HCT116 (cell line): ENCODE measurements at regions not wholly inside any gene's neighbourhood (a gene's known extent, or its start where the extent isn't known, plus 50 kb on each side); places are given as distances from the start of the nearest gene placed in this dataset.

Experiments
- ATAC-seq: fragments of 200-7000 bp; cut with Tn5 transposase; 2 replicates; pipeline ENCODE4 v1.9.1; 2020; ENCODE audit warnings: mild to moderate bottlenecking, moderate library complexity
- BruUV-seq: library from RNA; stranded (reverse); fragments of 400-500 nt; replicated peaks from 2 replicates; lab custom pipeline; 2021; lab: Mats Ljungman, UMichigan
- CTCF ChIA-PET: fragments of 300-600 bp; sonication (Branson Sonifier 250); formaldehyde crosslinking; loops from one replicate; lab custom pipeline; 2021; ENCODE audit warnings: antibody characterized with exemption; lab: Charles Lee
- POLR2A ChIA-PET: fragments of 300-600, 350-600 bp; sonication (Branson Sonifier 250); formaldehyde crosslinking; loops from one replicate; lab custom pipeline; 2021; ENCODE audit warnings: antibody characterized with exemption; lab: Charles Lee
- RAD21 ChIA-PET, 2 experiments: fragments of 300-600 bp; sonication (Branson Sonifier 250); formaldehyde crosslinking; loops; one replicate each; lab custom pipeline; 2023; ENCODE audit warnings: low total read pairs in 2 of 2; ENCODE audit not compliant: uncharacterized antibody in 2 of 2, unreplicated experiment in 2 of 2, low non-redundant PET in 1 of 2; lab: Charles Lee
- DNase-seq: peaks from one replicate; pipeline ENCODE4 v3.0.0-alpha.2; 2010; ENCODE audit warnings: low read depth, low spot score
- H2AFZ ChIP-seq: fragments of 200-600 bp; shearing (Covaris generic), sonication (generic); 2 replicates; pipeline ENCODE4 v1.6.1; 2017; ENCODE audit warnings: low read depth, mixed run types, mixed read lengths, antibody characterized with exemption, low read length; ENCODE audit not compliant: poor library complexity, severe bottlenecking
- H3K27ac ChIP-seq: 2 replicates; pipeline ENCODE4 v1.5.1; 2012; ENCODE audit warnings: low read depth, low read length
- H3K27me3 ChIP-seq: fragments of 200-600 bp; sonication (generic); 2 replicates; pipeline ENCODE4 v1.6.1; 2016; ENCODE audit warnings: mixed run types, low read length, mixed read lengths; ENCODE audit not compliant: insufficient read depth
- H3K36me3 ChIP-seq, 2 experiments: fragments of 200-500 bp in 1 of 2; fragments of 200-600 bp in 1 of 2; sonication (Bioruptor generic) in 1 of 2; sonication (generic) in 1 of 2; 2 replicates each; pipeline versions ENCODE4 v1.5.1 to v1.6.1; 2014 to 2016; ENCODE audit warnings: low read length in 2 of 2, inconsistent platforms in 1 of 2, mixed read lengths in 1 of 2, mixed run types in 1 of 2; ENCODE audit not compliant: insufficient read depth in 2 of 2, control insufficient read depth in 1 of 2
- H3K4me1 ChIP-seq, 2 experiments: fragments of 200-600 bp in 1 of 2; sonication (generic) in 1 of 2; 2 replicates each; pipeline versions ENCODE4 v1.5.1 to v1.6.1; 2012 to 2017; ENCODE audit warnings: low read length in 2 of 2, inconsistent platforms in 1 of 2, mild to moderate bottlenecking in 1 of 2, mixed read lengths in 1 of 2, mixed run types in 1 of 2, moderate library complexity in 1 of 2; ENCODE audit not compliant: insufficient read depth in 2 of 2, control insufficient read depth in 1 of 2
- H3K4me2 ChIP-seq: fragments of 200-600 bp; sonication (generic); 2 replicates; pipeline ENCODE4 v1.6.1; 2017; ENCODE audit warnings: mixed run types, low read length, mixed read lengths
- H3K4me3 ChIP-seq, 2 experiments: fragments of 200-600 bp in 1 of 2; sonication (generic) in 1 of 2; replicated peaks in 1 of 2; 2 replicates each; pipeline ENCODE4 v1.5.1; 2011 to 2016; ENCODE audit warnings: low read length in 2 of 2, control low read depth in 1 of 2, low read depth in 1 of 2, mild to moderate bottlenecking in 1 of 2, mixed read lengths in 1 of 2, mixed run types in 1 of 2
- H3K79me2 ChIP-seq: fragments of 200-600 bp; sonication (generic); 2 replicates; pipeline ENCODE4 v1.6.1; 2017; ENCODE audit warnings: mild to moderate bottlenecking, mixed run types, low read length, moderate library complexity, mixed read lengths; ENCODE audit not compliant: insufficient read depth
- H3K9ac ChIP-seq: fragments of 200-600 bp; sonication (generic); 2 replicates; pipeline ENCODE4 v1.6.1; 2016; ENCODE audit warnings: low read length, mixed read lengths
- H3K9me2 ChIP-seq: fragments of 200-600 bp; sonication (generic), shearing (Covaris generic); 2 replicates; pipeline ENCODE4 v1.6.1; 2017; ENCODE audit warnings: mixed run types, mild to moderate bottlenecking, moderate library complexity; ENCODE audit not compliant: insufficient read depth
- H3K9me3 ChIP-seq, 2 experiments: fragments of 200-500 bp in 1 of 2; fragments of 200-600 bp in 1 of 2; sonication (Bioruptor generic) in 1 of 2; sonication (generic) in 1 of 2; 2 replicates each; pipeline ENCODE4 v1.6.1; 2014 to 2017; ENCODE audit warnings: low read length in 2 of 2, mixed read lengths in 2 of 2, inconsistent platforms in 1 of 2, low read depth in 1 of 2, mild to moderate bottlenecking in 1 of 2, mixed run types in 1 of 2, moderate library complexity in 1 of 2; ENCODE audit not compliant: control insufficient read depth in 1 of 2, insufficient read depth in 1 of 2
- H4K20me1 ChIP-seq: fragments of 200-600 bp; sonication (generic), shearing (Covaris generic); 2 replicates; pipeline ENCODE4 v1.6.1; 2017; ENCODE audit warnings: mixed run types, mild to moderate bottlenecking, moderate library complexity; ENCODE audit not compliant: insufficient read depth
- CEBPB ChIP-seq: IDR thresholded peaks from 2 replicates; pipeline ENCODE4 v1.6.1; 2012; ENCODE audit warnings: low read depth
- ELF1 ChIP-seq: IDR thresholded peaks from 2 replicates; pipeline ENCODE4 v1.6.1; 2012; ENCODE audit warnings: low read depth, borderline replicate concordance
- EZH2phosphoT487 ChIP-seq: fragments of 200-600 bp; IDR thresholded peaks from 2 replicates; pipeline ENCODE4 v1.6.1; 2018; ENCODE audit warnings: antibody characterized with exemption, borderline replicate concordance
- FOSL1 ChIP-seq: IDR thresholded peaks from 2 replicates; pipeline ENCODE4 v1.6.1; 2012; ENCODE audit warnings: low read depth
- JUND ChIP-seq: IDR thresholded peaks from 2 replicates; pipeline ENCODE4 v1.6.1; 2012
- POLR2AphosphoS5 ChIP-seq: IDR thresholded peaks from 2 replicates; pipeline ENCODE4 v1.6.1; 2011; ENCODE audit warnings: mild to moderate bottlenecking, low read depth, low read length, moderate library complexity
- RAD21 ChIP-seq: IDR thresholded peaks from 2 replicates; pipeline ENCODE4 v1.6.1; 2012; ENCODE audit warnings: low read depth, mild to moderate bottlenecking
- SP1 ChIP-seq: IDR thresholded peaks from 2 replicates; pipeline ENCODE4 v1.6.1; 2012; ENCODE audit warnings: low read depth
- SRF ChIP-seq: IDR thresholded peaks from 2 replicates; pipeline ENCODE4 v1.6.1; 2012; ENCODE audit warnings: low read depth
- TCF7L2 ChIP-seq: IDR thresholded peaks from 2 replicates; pipeline ENCODE4 v1.7.0; 2011; ENCODE audit warnings: borderline replicate concordance, inconsistent platforms; ENCODE audit not compliant: insufficient read depth, insufficient read length; ENCODE audit errors: extremely low read depth
- ZBTB33 ChIP-seq: IDR thresholded peaks from 2 replicates; pipeline ENCODE4 v1.6.1; 2011; ENCODE audit warnings: mild to moderate bottlenecking, low read length, moderate library complexity; ENCODE audit not compliant: insufficient replicate concordance; ENCODE audit errors: extremely low read depth
- ZNF274 ChIP-seq: fragments of 200-500 bp; sonication (Bioruptor generic); IDR thresholded peaks from 2 replicates; pipeline ENCODE4 v1.6.1; 2014; ENCODE audit warnings: mild to moderate bottlenecking, low read depth, low read length, inconsistent platforms
- intact Hi-C: fragments of 100-400 bp; cut with micrococcal nuclease; formaldehyde crosslinking; loops from 2 replicates; pipeline ENCODE4 v1.10.0; 2022
- TF ChIP-seq, protein P1 (sequence below): IDR thresholded peaks from 2 replicates; pipeline ENCODE4 v1.6.1; 2012

DNA sequence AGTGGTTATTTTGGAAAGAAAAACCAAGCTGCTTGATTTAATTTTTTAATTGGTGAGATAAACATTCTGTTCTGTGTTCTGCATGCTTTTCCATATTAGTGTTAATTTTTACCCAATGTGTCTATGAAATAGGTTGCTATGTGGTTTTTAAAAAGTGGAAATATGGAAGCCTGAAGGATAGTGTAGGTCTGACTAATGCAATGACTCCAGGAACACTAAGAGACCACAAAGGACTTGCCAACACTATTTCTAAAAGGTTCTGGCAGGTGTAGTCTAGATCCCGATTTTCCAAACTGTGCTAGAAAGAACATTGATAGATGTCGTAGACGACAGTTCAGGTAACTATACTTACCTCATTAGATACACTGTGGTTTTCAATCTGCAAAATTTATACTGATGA is 877.4 kb upstream of the GOT2 start (continued):
- TF ChIP-seq RAD21 (no peak), POLR2AphosphoS5 (no peak), FOSL1 (no peak), ELF1 (no peak)

GRCh38 chr16:59605706-59606105 is 871.6 kb upstream of the GOT2 start:
- no peak for DNase-seq
- CTCF ChIA-PET, result no interaction called here
- no peaks in the 10 kb centered on the region for H4K20me1 ChIP-seq

DNA sequence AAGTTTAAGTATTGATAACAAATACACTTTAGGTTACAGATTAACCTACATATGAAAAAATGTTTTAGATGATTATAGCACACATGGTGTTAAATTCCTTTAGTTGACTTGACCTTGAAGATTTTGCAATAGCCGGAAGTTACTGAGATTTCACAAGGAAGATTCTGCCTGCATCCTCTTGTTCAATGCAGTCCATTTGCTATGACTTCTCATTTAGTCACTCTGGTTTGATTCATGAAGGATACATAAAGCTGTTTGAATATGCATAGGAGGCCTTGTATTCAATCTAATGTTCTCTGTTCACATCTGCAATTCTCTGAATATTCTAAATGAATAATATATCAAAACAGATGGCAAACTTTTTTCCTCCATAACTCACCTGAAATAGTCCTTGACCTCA is 870.2 kb upstream of the GOT2 start:
- DNase-seq (no peak), ATAC-seq (no peak)
- no peaks in the 10 kb centered on the region for H3K4me1 ChIP-seq
- RAD21 ChIA-PET, result no interaction called here
- H3K4me2 ChIP-seq, result no peak overlapping the region
- no TSS peak for BruUV-seq
- POLR2A ChIA-PET, result no interaction called here
- no peaks in the 10 kb centered on the region for H3K79me2 ChIP-seq
- H3K9me2 ChIP-seq, result no peaks in the 10 kb centered on the region
- H3K4me3 ChIP-seq, result no peak overlapping the region
- H3K9me3 ChIP-seq, result peaks cover 3 to 19% of the 10 kb centered on the region in 2 experiments; a peak in 2 of 4 replicates
- H4K20me1 ChIP-seq, result no peaks in the 10 kb centered on the region
- no peaks in the 10 kb centered on the region for H3K27me3 ChIP-seq
- H2AFZ ChIP-seq, result no peak overlapping the region
- no peak overlapping the region for H3K9ac ChIP-seq
- CTCF ChIA-PET, result no interaction called here
- H3K27ac ChIP-seq, result no peak overlapping the region
- intact Hi-C loops, result no loop called here
- no peaks in the 10 kb centered on the region for H3K36me3 ChIP-seq
- TF ChIP-seq EZH2phosphoT487 (no peak), POLR2AphosphoS5 (no peak), TCF7L2 (no peak), FOSL1 (no peak), SP1 (no peak), JUND (no peak), RAD21 (no peak), SRF (no peak), ZNF274 (no peak), ELF1 (no peak), ZBTB33 (no peak)
- TF ChIP-seq, protein P1, sequence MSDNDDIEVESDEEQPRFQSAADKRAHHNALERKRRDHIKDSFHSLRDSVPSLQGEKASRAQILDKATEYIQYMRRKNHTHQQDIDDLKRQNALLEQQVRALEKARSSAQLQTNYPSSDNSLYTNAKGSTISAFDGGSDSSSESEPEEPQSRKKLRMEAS, result no peak

More at GRCh38 chr16:59605706-59606105, 871.6 kb upstream of the GOT2 start:
- Histone ChIP-seq H3K27me3 (no peaks in the 10 kb centered on the region), H3K36me3 (no peaks in the 10 kb centered on the region), H3K4me3 (no peak overlapping the region), H3K4me2 (no peak overlapping the region), H3K9me2 (no peaks in the 10 kb centered on the region), H3K27ac (no peak overlapping the region), H3K9ac (no peak overlapping the region), H3K4me1 (no peaks in the 10 kb centered on the region), H3K79me2 (no peaks in the 10 kb centered on the region), H3K9me3 (peaks cover 3 to 13% of the 10 kb centered on the region in 2 experiments; a peak in 2 of 4 replicates), H2AFZ (no peak overlapping the region)
- no TSS peak for BruUV-seq
- ChIA-PET RAD21 (no interaction called here), POLR2A (no interaction called here)
- TF ChIP-seq SP1, result no peak
- TF ChIP-seq FOSL1, result no peak
- TF ChIP-seq CEBPB, result no peak
- TF ChIP-seq ZNF274, result no peak
- intact Hi-C loops, result no loop called here
- ATAC-seq, result no peak
